WTC11 (cell line): ENCODE measurements at regions not wholly inside any gene's neighbourhood (a gene's known extent, or its start where the extent isn't known, plus 50 kb on each side); places are given as distances from the start of the nearest gene placed in this dataset.
"Not testable (repeated sequence)": the region's sequence is repeated elsewhere in the genome, so short reads cannot be mapped to it uniquely, and the experiment has no call there.

Source experiments
- ATAC-seq: fragments of 200-7000 bp; cut with Tn5 transposase; 2 replicates; pipeline ENCODE4 v1.10.0; 2021; ENCODE audit warnings: mild to moderate bottlenecking, moderate library complexity
- CTCF ChIA-PET: fragments of 300-600 bp; sonication (Branson Sonifier 250); formaldehyde crosslinking; loops from one replicate; lab custom pipeline; 2021; ENCODE audit warnings: antibody characterized with exemption; lab: Charles Lee
- POLR2A ChIA-PET: fragments of 350-600 bp; sonication (Branson Sonifier 250); formaldehyde crosslinking; loops from one replicate; lab custom pipeline; 2021; ENCODE audit warnings: antibody characterized with exemption; lab: Charles Lee
- DNase-seq: peaks from one replicate; pipeline ENCODE4 v3.0.0; 2021; ENCODE audit warnings: low spot score
- H3K27ac Mint-ChIP-seq: 2 replicates; pipeline ENCODE4 v1.8.0; 2021; ENCODE audit warnings: mixed read lengths
- H3K27me3 Mint-ChIP-seq: 2 replicates; pipeline ENCODE4 v1.8.0; 2021; ENCODE audit warnings: low read depth, mild to moderate bottlenecking, moderate library complexity, mixed read lengths
- H3K36me3 Mint-ChIP-seq: 2 replicates; pipeline ENCODE4 v1.8.0; 2021; ENCODE audit warnings: mixed read lengths
- H3K4me1 Mint-ChIP-seq: 2 replicates; pipeline ENCODE4 v1.8.0; 2022; ENCODE audit warnings: mixed read lengths
- H3K4me3 Mint-ChIP-seq: 2 replicates; pipeline ENCODE4 v1.8.0; 2021; ENCODE audit warnings: mild to moderate bottlenecking, moderate library complexity, mixed read lengths
- H3K9me3 Mint-ChIP-seq: 2 replicates; pipeline ENCODE4 v1.8.0; 2021; ENCODE audit warnings: mixed read lengths
- GABPB1 ChIP-seq: sonication (generic); formaldehyde crosslinking; IDR thresholded peaks from 2 replicates; pipeline ENCODE4 v1.8.1; 2023; ENCODE audit warnings: mild to moderate bottlenecking, missing genetic modification reagents
- GRHL2 ChIP-seq: fragments of 250-450 bp; sonication (Bioruptor Pico); IDR thresholded peaks from 2 replicates; pipeline ENCODE4 v1.8.0; 2022; ENCODE audit warnings: mild to moderate bottlenecking, moderate library complexity; ENCODE audit not compliant: insufficient replicate concordance, severe bottlenecking
- GTF2I ChIP-seq: fragments of 250-450 bp; sonication (Bioruptor Pico); conservative IDR thresholded peaks from 2 replicates; pipeline ENCODE4 v1.4.0; 2021; ENCODE audit warnings: mild to moderate bottlenecking
- MXD4 ChIP-seq: fragments of 250-450 bp; sonication (Bioruptor Pico); IDR thresholded peaks from 2 replicates; pipeline ENCODE4 v1.8.0; 2021; ENCODE audit warnings: mild to moderate bottlenecking, moderate library complexity, borderline replicate concordance
- MYBL2 ChIP-seq: sonication (generic); formaldehyde crosslinking; IDR thresholded peaks from 2 replicates; pipeline ENCODE4 v1.8.1; 2023; ENCODE audit warnings: mild to moderate bottlenecking, moderate library complexity, missing genetic modification reagents
- NFATC4 ChIP-seq: fragments of 250-450 bp; sonication (Bioruptor Pico); IDR thresholded peaks from 2 replicates; pipeline ENCODE4 v1.9.0; 2021; ENCODE audit warnings: mild to moderate bottlenecking
- NR1H2 ChIP-seq: sonication (generic); formaldehyde crosslinking; IDR thresholded peaks from 2 replicates; pipeline ENCODE4 v1.9.0; 2021; ENCODE audit warnings: mild to moderate bottlenecking, moderate library complexity, missing genetic modification reagents
- PRRX2 ChIP-seq: fragments of 250-450 bp; sonication (Bioruptor Pico); IDR thresholded peaks from 2 replicates; pipeline ENCODE4 v1.8.0; 2021; ENCODE audit warnings: mild to moderate bottlenecking
- ZNF317 ChIP-seq: sonication (generic); formaldehyde crosslinking; IDR thresholded peaks from 2 replicates; pipeline ENCODE4 v1.8.1; 2023; ENCODE audit warnings: low read depth, mild to moderate bottlenecking, moderate library complexity, missing genetic modification reagents, borderline replicate concordance
- ZNF423 ChIP-seq: fragments of 250-450 bp; sonication (Bioruptor Pico); IDR thresholded peaks from 2 replicates; pipeline ENCODE4 v2.1.2; 2022; ENCODE audit warnings: mild to moderate bottlenecking, moderate library complexity
- TF ChIP-seq, protein P1 (sequence below): fragments of 250-450 bp; sonication (Bioruptor Pico); IDR thresholded peaks from 2 replicates; pipeline ENCODE4 v2.1.2; 2022; ENCODE audit warnings: mild to moderate bottlenecking, moderate library complexity
- TF ChIP-seq, protein P2 (sequence below): fragments of 250-450 bp; sonication (Bioruptor Pico); IDR thresholded peaks from 2 replicates; pipeline ENCODE4 v1.9.0; 2021; ENCODE audit warnings: mild to moderate bottlenecking
- TF ChIP-seq, protein P3 (sequence below): fragments of 250-450 bp; sonication (Bioruptor Pico); IDR thresholded peaks from 2 replicates; pipeline ENCODE4 v1.8.0; 2021; ENCODE audit warnings: mild to moderate bottlenecking
- TF ChIP-seq, protein P4 (sequence below): fragments of 250-450 bp; sonication (Bioruptor Pico); IDR thresholded peaks from 2 replicates; pipeline ENCODE4 v1.9.0; 2021; ENCODE audit warnings: mild to moderate bottlenecking
- TF ChIP-seq, protein P5 (sequence below): sonication (generic); formaldehyde crosslinking; IDR thresholded peaks from 2 replicates; pipeline ENCODE4 v1.8.1; 2022; ENCODE audit warnings: mild to moderate bottlenecking, missing genetic modification reagents, moderate library complexity, borderline replicate concordance

DNA sequence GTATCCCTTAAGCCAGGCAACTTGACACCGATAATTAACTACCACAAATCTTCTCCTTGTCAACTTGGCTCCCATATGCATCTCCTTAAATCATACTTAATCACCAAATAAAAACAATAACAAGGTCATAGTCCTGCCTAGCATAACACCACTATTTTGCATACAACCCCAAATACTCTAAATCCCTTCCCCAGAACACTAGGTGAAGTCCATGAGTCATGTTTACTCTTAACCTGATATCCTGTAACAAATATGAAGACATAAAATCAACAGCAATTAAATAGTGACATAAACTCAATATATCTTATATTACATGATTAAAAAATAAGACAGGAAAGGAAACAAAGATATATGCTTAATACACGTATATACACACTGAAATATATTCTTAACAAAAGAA is 362.0 kb downstream of the ETV1 start (continued):
- TF ChIP-seq, protein P1, sequence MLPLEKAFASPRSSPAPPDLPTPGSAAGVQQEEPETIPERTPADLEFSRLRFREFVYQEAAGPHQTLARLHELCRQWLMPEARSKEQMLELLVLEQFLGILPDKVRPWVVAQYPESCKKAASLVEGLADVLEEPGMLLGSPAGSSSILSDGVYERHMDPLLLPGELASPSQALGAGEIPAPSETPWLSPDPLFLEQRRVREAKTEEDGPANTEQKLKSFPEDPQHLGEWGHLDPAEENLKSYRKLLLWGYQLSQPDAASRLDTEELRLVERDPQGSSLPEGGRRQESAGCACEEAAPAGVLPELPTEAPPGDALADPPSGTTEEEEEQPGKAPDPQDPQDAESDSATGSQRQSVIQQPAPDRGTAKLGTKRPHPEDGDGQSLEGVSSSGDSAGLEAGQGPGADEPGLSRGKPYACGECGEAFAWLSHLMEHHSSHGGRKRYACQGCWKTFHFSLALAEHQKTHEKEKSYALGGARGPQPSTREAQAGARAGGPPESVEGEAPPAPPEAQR (CRISPR knock-in tag) = no peak

DNA sequence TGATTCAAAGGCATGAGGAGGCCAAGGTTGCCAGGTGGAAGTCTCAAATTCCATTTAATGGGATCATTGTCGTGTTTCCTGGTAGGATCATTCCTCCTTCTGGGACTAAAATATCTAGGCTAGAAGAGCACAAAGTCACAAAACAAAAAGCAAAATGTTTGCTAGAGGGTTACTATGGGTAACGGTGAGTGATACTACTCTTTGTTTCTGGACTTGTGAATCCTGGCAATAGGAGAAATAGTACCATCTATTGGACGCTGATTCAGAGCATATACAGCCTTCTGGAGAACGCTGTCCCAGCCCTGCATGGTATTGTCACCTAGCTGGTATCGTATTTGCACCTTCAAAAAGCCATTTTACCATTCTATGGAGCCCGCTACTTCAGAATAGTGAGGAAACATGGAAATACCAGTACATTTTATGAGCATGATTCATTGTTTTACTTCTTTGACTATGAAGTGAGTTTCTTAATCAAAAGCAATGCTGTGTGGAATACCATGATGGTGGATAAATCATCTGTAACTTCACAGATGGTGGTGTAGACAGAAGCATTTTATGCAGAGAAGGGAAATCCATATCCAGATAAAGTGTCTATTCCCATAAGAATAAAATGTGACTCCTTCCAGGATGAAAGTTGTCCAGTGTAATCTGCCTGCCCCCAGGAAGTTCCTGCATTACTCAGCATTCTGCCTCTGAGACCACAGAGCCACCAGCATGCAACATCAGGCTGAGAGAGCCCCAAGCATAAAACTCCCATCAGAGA is 361.0 kb downstream of the ETV1 start:
- H3K4me1 Mint-ChIP-seq = peaks cover 11% of the 10 kb centered on the region; the same call in 1 of the 2 replicates
- no peak overlapping the region for H3K4me3 Mint-ChIP-seq
- peak; percentile 60; the same call in 1 of the 2 replicates for ATAC-seq
- POLR2A ChIA-PET = no interaction called here
- no peaks in the 10 kb centered on the region for H3K27me3 Mint-ChIP-seq
- DNase-seq = no peak
- no peaks in the 10 kb centered on the region for H3K9me3 Mint-ChIP-seq
- TF ChIP-seq GTF2I = no peak
- no peak for TF ChIP-seq NR1H2 (CRISPR knock-in tag)
- no peak for TF ChIP-seq ZNF317 (CRISPR knock-in tag)
- TF ChIP-seq PRRX2 (CRISPR knock-in tag) = no peak
- TF ChIP-seq, protein P2, sequence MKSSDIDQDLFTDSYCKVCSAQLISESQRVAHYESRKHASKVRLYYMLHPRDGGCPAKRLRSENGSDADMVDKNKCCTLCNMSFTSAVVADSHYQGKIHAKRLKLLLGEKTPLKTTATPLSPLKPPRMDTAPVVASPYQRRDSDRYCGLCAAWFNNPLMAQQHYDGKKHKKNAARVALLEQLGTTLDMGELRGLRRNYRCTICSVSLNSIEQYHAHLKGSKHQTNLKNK = no peak
- TF ChIP-seq, protein P3, sequence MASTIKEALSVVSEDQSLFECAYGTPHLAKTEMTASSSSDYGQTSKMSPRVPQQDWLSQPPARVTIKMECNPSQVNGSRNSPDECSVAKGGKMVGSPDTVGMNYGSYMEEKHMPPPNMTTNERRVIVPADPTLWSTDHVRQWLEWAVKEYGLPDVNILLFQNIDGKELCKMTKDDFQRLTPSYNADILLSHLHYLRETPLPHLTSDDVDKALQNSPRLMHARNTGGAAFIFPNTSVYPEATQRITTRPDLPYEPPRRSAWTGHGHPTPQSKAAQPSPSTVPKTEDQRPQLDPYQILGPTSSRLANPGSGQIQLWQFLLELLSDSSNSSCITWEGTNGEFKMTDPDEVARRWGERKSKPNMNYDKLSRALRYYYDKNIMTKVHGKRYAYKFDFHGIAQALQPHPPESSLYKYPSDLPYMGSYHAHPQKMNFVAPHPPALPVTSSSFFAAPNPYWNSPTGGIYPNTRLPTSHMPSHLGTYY = no peak
- TF ChIP-seq, all 79 proteins: peak for 0
- H3K36me3 Mint-ChIP-seq = no peaks in the 10 kb centered on the region
- H3K27ac Mint-ChIP-seq = 0 out of 2 replicates have a peak overlapping the region, but pooled peaks have one; percentile 41
- CTCF ChIA-PET = no interaction called here

DNA sequence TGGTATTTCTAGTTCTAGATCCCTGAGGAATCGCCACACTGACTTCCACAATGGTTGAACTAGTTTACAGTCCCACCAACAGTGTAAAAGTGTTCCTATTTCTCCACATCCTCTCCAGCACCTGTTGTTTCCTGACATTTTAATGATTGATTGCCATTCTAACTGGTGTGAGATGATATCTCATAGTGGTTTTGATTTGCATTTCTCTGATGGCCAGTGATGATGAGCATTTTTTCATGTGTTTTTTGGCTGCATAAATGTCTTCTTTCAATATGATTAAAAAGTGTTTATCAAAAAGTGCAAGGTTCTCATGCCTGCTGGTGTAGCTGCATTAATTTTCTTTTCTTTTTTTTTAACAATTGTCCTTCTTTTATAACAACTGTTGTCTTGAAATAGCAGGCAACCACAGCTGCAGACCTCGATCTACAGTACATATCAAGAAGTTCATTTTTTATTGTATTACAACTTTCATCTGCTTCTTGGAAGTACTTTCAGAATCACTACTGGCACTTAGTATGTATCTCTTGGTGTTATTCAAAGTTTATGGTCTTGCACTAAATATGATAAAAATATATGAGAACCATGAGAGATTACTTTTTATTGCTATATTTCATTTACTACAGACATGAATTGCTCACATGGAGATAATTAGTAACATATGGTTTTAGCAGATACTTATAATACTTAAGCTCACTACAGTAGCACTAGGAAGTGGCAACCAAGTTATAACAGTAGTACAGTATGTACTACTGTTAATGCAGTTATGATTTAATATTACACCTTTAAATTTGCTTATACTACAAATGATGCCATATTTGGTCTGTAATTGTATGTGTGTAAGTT is 358.0 kb downstream of the ETV1 start:
- POLR2A ChIA-PET, H3K27me3 Mint-ChIP-seq, ATAC-seq, H3K4me3 Mint-ChIP-seq, CTCF ChIA-PET, H3K36me3 Mint-ChIP-seq, H3K9me3 Mint-ChIP-seq, H3K27ac Mint-ChIP-seq, DNase-seq: not testable (repeated sequence)
- peaks cover 11% of the 10 kb centered on the region; the same call in 1 of the 2 replicates for H3K4me1 Mint-ChIP-seq

DNA sequence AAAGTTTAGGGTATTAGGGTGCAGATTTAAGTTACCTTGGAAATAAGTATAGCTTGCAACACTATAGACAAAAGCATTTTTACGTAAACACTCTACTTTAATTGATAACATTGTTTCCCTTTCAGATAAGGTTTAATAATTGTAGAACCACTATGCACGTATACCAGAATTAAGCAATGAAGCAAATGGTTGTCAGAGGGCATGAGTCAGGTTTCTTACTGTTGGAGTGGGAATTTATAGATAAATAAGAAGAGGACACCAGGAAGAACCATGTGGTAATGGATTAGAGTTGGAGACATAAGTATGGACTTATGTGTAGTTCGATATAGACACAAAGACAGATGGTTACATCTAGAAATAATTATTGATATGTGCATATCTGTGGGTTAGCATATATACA is 355.6 kb downstream of the ETV1 start:
- ATAC-seq (no peak), DNase-seq (no peak)
- H3K4me1 Mint-ChIP-seq = peaks cover 2% of the 10 kb centered on the region; the same call in 1 of the 2 replicates
- H3K36me3 Mint-ChIP-seq = no peaks in the 10 kb centered on the region
- ChIA-PET CTCF (no interaction called here), POLR2A (no interaction called here)
- no peaks in the 10 kb centered on the region for H3K27me3 Mint-ChIP-seq
- TF ChIP-seq NFATC4 (CRISPR knock-in tag) (no peak), NR1H2 (CRISPR knock-in tag) (no peak), GABPB1 (CRISPR knock-in tag) (no peak), ZNF317 (CRISPR knock-in tag) (no peak), MXD4 (CRISPR knock-in tag) (no peak), GRHL2 (CRISPR knock-in tag) (no peak), ZNF423 (CRISPR knock-in tag) (no peak), MYBL2 (CRISPR knock-in tag) (no peak)
- TF ChIP-seq, protein P4, sequence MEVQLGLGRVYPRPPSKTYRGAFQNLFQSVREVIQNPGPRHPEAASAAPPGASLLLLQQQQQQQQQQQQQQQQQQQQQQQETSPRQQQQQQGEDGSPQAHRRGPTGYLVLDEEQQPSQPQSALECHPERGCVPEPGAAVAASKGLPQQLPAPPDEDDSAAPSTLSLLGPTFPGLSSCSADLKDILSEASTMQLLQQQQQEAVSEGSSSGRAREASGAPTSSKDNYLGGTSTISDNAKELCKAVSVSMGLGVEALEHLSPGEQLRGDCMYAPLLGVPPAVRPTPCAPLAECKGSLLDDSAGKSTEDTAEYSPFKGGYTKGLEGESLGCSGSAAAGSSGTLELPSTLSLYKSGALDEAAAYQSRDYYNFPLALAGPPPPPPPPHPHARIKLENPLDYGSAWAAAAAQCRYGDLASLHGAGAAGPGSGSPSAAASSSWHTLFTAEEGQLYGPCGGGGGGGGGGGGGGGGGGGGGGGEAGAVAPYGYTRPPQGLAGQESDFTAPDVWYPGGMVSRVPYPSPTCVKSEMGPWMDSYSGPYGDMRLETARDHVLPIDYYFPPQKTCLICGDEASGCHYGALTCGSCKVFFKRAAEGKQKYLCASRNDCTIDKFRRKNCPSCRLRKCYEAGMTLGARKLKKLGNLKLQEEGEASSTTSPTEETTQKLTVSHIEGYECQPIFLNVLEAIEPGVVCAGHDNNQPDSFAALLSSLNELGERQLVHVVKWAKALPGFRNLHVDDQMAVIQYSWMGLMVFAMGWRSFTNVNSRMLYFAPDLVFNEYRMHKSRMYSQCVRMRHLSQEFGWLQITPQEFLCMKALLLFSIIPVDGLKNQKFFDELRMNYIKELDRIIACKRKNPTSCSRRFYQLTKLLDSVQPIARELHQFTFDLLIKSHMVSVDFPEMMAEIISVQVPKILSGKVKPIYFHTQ (CRISPR knock-in tag) = no peak
- TF ChIP-seq, protein P5, sequence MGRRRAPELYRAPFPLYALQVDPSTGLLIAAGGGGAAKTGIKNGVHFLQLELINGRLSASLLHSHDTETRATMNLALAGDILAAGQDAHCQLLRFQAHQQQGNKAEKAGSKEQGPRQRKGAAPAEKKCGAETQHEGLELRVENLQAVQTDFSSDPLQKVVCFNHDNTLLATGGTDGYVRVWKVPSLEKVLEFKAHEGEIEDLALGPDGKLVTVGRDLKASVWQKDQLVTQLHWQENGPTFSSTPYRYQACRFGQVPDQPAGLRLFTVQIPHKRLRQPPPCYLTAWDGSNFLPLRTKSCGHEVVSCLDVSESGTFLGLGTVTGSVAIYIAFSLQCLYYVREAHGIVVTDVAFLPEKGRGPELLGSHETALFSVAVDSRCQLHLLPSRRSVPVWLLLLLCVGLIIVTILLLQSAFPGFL = no peak
- no peaks in the 10 kb centered on the region for H3K9me3 Mint-ChIP-seq
- H3K27ac Mint-ChIP-seq = no peak overlapping the region
- H3K4me3 Mint-ChIP-seq = no peak overlapping the region
